Activated B cell treated with CpG ODN at 0.5 μM for 24 hours (primary cell): ENCODE measurements at regions not wholly inside any gene's neighbourhood (a gene's known extent, or its start where the extent isn't known, plus 50 kb on each side); places are given as distances from the start of the nearest gene placed in this dataset.

Experiments
- ATAC-seq: fragments of 200-7000 bp; cut with Tn5 transposase; one replicate; pipeline ENCODE4 v1.10.0; 2021; ENCODE audit warnings: low read depth, mild to moderate bottlenecking, moderate library complexity
- CTCF ChIA-PET: fragments of 350-600 bp; sonication (Branson Sonifier 250); formaldehyde crosslinking; loops from one replicate; lab custom pipeline; 2021; ENCODE audit warnings: antibody characterized with exemption; lab: Charles Lee
- POLR2A ChIA-PET: fragments of 350-600 bp; sonication (Branson Sonifier 250); formaldehyde crosslinking; loops from one replicate; lab custom pipeline; 2021; ENCODE audit warnings: antibody characterized with exemption; lab: Charles Lee
- DNase-seq: peaks from one replicate; pipeline ENCODE4 v3.0.0; 2022
- H3K27ac Mint-ChIP-seq: one replicate; pipeline ENCODE4 v1.8.0; 2020; ENCODE audit warnings: mixed read lengths
- H3K27me3 Mint-ChIP-seq: one replicate; pipeline ENCODE4 v1.8.0; 2021; ENCODE audit warnings: mixed read lengths
- H3K36me3 Mint-ChIP-seq: one replicate; pipeline ENCODE4 v1.8.0; 2021; ENCODE audit warnings: low read depth, mixed read lengths
- H3K4me1 Mint-ChIP-seq: one replicate; pipeline ENCODE4 v1.8.0; 2021; ENCODE audit warnings: mixed read lengths
- H3K4me3 Mint-ChIP-seq: one replicate; pipeline ENCODE4 v1.8.0; 2020; ENCODE audit warnings: mild to moderate bottlenecking, mixed read lengths
- H3K9me3 Mint-ChIP-seq: one replicate; pipeline ENCODE4 v1.8.0; 2020; ENCODE audit warnings: mixed read lengths
- intact Hi-C: fragments of 100-400 bp; cut with micrococcal nuclease; formaldehyde crosslinking; loops from one replicate; pipeline ENCODE4 v1.15.1; 2024
- TF ChIP-seq, protein P1 (sequence below): fragments of 200-600 bp; IDR thresholded peaks from one replicate; pipeline ENCODE4 v1.8.0; 2022; ENCODE audit warnings: antibody characterized with exemption, mild to moderate bottlenecking

DNA sequence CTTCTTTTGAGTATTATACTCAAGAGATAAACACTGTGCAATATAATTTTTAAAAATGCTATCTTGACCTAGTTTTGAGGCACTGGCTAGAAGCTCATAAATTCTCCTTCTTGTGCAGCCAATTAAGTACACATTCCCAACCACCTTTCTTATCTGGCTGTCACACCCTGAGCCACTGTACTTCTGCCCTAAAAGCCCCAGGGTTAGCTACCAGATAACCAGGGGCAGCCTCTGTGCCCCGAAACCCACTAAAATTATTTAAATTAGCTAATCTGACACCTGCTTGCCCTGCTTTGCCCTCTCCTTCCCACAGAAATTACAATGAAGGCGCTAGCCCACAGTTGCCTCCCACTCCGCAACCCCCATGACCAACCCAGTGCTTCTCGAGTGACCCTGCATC is 597.3 kb upstream of the TYRP1 start:
- H3K27ac Mint-ChIP-seq = no peak overlapping the region
- H3K27me3 Mint-ChIP-seq = no peaks in the 10 kb centered on the region
- ChIA-PET POLR2A (no interaction called here), CTCF (no interaction called here)
- H3K36me3 Mint-ChIP-seq = no peaks in the 10 kb centered on the region
- intact Hi-C loops = no loop called here
- no peak overlapping the region for H3K4me3 Mint-ChIP-seq
- DNase-seq (no peak), ATAC-seq (no peak)
- no peaks in the 10 kb centered on the region for H3K4me1 Mint-ChIP-seq
- TF ChIP-seq, protein P1, sequence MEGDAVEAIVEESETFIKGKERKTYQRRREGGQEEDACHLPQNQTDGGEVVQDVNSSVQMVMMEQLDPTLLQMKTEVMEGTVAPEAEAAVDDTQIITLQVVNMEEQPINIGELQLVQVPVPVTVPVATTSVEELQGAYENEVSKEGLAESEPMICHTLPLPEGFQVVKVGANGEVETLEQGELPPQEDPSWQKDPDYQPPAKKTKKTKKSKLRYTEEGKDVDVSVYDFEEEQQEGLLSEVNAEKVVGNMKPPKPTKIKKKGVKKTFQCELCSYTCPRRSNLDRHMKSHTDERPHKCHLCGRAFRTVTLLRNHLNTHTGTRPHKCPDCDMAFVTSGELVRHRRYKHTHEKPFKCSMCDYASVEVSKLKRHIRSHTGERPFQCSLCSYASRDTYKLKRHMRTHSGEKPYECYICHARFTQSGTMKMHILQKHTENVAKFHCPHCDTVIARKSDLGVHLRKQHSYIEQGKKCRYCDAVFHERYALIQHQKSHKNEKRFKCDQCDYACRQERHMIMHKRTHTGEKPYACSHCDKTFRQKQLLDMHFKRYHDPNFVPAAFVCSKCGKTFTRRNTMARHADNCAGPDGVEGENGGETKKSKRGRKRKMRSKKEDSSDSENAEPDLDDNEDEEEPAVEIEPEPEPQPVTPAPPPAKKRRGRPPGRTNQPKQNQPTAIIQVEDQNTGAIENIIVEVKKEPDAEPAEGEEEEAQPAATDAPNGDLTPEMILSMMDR = no peak
- H3K9me3 Mint-ChIP-seq = no peaks in the 10 kb centered on the region

DNA sequence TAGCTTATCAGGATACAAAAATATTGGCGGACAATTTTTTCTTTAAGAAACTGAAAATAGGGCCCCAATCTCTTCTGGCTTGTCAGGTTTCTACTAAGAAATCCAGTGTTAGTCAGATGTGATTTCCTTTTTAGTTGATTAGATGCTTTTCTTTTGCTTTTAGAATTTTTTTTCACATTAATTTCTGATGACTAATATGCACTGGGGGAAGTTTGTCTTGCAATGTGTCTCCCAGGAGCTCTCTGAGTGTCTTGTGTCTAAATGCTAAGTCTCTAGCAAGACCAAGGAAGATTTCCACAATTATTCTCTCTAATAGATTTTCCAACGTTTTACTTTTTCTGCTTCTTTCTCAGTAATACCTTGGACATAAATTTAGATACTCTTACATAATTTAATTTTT is 559.8 kb upstream of the TYRP1 start:
- POLR2A ChIA-PET = no interaction called here
- ATAC-seq (no peak), DNase-seq (no peak)
- H3K4me1 Mint-ChIP-seq = no peaks in the 10 kb centered on the region
- no peak overlapping the region for H3K4me3 Mint-ChIP-seq
- intact Hi-C loops = no loop called here
- peaks cover 21% of the 10 kb centered on the region for H3K9me3 Mint-ChIP-seq
- TF ChIP-seq, protein P1 = no peak
- CTCF ChIA-PET = no interaction called here
- H3K27ac Mint-ChIP-seq = no peak overlapping the region
- no peaks in the 10 kb centered on the region for H3K36me3 Mint-ChIP-seq
- H3K27me3 Mint-ChIP-seq = no peaks in the 10 kb centered on the region

DNA sequence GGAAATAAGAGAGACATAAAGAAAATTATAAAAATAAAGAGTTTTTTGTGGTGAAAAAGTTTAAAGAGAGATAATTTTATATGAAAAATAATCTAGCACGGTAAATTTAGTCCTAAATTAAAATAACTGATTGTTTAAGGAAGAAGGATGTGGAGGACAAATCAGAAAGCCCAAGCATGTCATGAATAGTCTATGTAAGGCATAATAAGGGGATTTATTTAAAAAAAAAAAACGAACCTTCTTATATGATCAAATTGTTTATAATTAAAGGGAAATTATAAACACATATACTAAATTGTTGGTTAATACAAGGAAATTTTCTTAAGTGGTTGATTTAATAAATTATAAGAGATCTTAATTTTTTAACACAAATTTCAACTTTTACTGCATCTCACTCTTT is 551.8 kb upstream of the TYRP1 start:
- H3K36me3 Mint-ChIP-seq = no peaks in the 10 kb centered on the region
- DNase-seq (no peak), ATAC-seq (no peak)
- H3K4me3 Mint-ChIP-seq = no peak overlapping the region
- intact Hi-C loops = no loop called here
- TF ChIP-seq, protein P1 = no peak
- H3K27me3 Mint-ChIP-seq = no peaks in the 10 kb centered on the region
- ChIA-PET CTCF (no interaction called here), POLR2A (no interaction called here)
- H3K9me3 Mint-ChIP-seq = peaks cover 13% of the 10 kb centered on the region
- H3K27ac Mint-ChIP-seq = no peak overlapping the region
- no peaks in the 10 kb centered on the region for H3K4me1 Mint-ChIP-seq

DNA sequence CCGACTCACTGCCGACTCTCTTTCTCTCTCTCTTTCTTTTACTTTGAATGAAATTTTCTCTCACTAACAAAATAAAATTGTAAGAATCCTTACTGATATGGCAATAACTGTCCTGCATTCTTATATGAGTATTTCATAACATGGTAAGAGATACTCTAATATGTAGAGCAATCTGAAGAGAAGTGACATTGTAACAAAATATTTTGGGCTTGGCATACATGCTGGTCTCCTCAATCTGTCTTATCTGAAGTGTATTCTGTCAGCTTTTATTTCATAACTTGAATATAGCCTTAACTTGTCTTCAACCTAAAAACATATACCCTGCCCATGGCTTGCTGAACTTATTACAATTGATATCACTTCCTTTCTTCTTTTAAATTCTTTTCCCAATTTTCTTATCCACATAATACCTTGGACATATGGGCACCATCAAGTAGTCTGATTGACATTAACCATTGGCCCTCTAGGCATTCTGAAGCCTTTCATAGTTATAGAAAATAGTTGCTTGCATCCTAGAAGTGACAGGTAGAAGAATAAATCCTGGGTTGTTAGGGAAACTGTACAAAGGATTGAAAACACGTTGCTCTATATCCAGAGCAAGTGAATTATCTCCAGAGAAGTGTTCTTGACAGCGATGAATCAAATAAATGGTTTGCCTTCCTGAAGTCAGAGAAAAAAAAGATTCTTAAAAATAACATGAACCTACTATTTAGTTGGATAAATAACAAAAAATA is 537.6 kb upstream of the TYRP1 start:
- Mint-ChIP-seq H3K27ac (no peak overlapping the region), H3K4me1 (no peaks in the 10 kb centered on the region), H3K9me3 (no peaks in the 10 kb centered on the region), H3K27me3 (no peaks in the 10 kb centered on the region), H3K36me3 (no peaks in the 10 kb centered on the region), H3K4me3 (no peak overlapping the region)
- intact Hi-C loops = no loop called here
- DNase-seq = no peak
- ATAC-seq = no peak
- ChIA-PET POLR2A (no interaction called here), CTCF (no interaction called here)
- TF ChIP-seq, protein P1 = no peak

DNA sequence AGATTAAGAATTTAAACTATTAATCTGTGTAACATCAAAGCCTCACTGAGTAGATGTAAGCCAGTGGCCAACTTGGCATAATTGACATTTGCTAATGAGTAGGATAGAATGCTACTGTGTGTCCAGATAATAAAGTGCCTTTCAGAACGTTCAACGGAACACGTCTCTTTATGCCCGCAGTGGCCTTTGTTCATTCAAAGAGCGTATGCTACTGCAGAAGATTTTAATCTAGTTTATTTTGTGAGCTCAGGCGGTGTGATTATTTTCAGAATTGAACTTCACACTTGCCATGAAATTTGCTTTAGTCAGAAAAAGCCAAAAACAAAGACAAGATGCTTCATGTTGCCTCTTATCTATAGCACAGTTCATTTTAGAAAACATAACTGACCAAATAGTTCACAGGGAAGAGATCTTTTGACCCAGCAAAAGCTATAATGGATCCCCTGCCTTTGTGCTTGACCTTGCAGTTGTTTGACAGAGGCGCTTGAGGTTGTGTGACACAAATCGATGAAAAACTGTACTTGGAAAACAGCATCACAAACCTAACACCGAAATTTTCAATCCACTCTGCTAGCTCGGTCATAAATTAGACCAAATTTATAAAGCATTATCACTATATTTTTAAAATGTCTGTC is 530.9 kb upstream of the TYRP1 start:
- H3K27ac Mint-ChIP-seq = no peak overlapping the region
- H3K9me3 Mint-ChIP-seq = peaks cover 6% of the 10 kb centered on the region
- H3K4me3 Mint-ChIP-seq = no peak overlapping the region
- intact Hi-C loops = no loop called here
- TF ChIP-seq, protein P1 = no peak
- ATAC-seq (no peak), DNase-seq (no peak)
- no peaks in the 10 kb centered on the region for H3K4me1 Mint-ChIP-seq
- no peaks in the 10 kb centered on the region for H3K27me3 Mint-ChIP-seq
- POLR2A ChIA-PET = no interaction called here
- CTCF ChIA-PET = no interaction called here
- H3K36me3 Mint-ChIP-seq = no peaks in the 10 kb centered on the region
